Neural crest cell (in vitro differentiated cells): ENCODE measurements at regions not wholly inside any gene's neighbourhood (a gene's known extent, or its start where the extent isn't known, plus 50 kb on each side); places are given as distances from the start of the nearest gene placed in this dataset.
"Not testable (repeated sequence)": the region's sequence is repeated elsewhere in the genome, so short reads cannot be mapped to it uniquely, and the experiment has no call there.

Source experiments
- DNase-seq: peaks from one replicate; pipeline ENCODE4 v3.0.0; 2021; ENCODE audit warnings: low read depth, mixed read lengths, low spot score
- H3K27ac Mint-ChIP-seq: one replicate; pipeline ENCODE4 v1.8.0; 2021; ENCODE audit warnings: mild to moderate bottlenecking, mixed read lengths; ENCODE audit not compliant: unreplicated experiment
- H3K27me3 Mint-ChIP-seq: 2 replicates; pipeline ENCODE4 v1.8.0; 2021; ENCODE audit warnings: low read depth, mild to moderate bottlenecking, mixed read lengths
- H3K36me3 Mint-ChIP-seq: 2 replicates; pipeline ENCODE4 v1.8.0; 2021; ENCODE audit warnings: low read depth, mild to moderate bottlenecking, mixed read lengths
- H3K4me1 Mint-ChIP-seq: 2 replicates; pipeline ENCODE4 v1.8.0; 2021; ENCODE audit warnings: mixed read lengths
- H3K4me3 Mint-ChIP-seq: one replicate; pipeline ENCODE4 v1.8.0; 2021; ENCODE audit warnings: mild to moderate bottlenecking, mixed read lengths
- H3K9me3 Mint-ChIP-seq: 2 replicates; pipeline ENCODE4 v1.8.0; 2021; ENCODE audit warnings: mixed read lengths
- TF ChIP-seq, protein P1 (sequence below): fragments of 200-600 bp; sonication (generic); conservative IDR thresholded peaks from 2 replicates; pipeline ENCODE4 v1.5.0; 2021; ENCODE audit warnings: antibody characterized with exemption, mild to moderate bottlenecking

DNA sequence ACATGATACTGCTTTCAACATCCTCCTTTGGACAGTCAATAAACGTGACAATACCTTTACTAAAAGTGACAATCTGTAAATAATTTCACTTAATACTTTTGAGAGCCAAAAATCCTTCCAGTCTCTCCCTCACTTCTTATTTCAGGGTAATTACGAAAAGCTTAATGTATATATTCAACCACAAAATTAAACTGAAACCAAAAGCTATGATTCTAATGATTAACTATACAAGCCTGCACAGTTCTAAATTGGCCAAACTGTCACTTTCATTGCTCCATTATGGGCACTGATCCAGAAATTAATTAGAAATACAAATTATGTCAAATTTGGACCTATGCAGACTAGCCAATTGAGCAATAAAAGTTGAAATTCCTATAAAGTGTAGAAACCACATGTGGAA lies 696.5 kb upstream of the MIS18BP1 start:
- Mint-ChIP-seq H3K27me3 (no peaks in the 10 kb centered on the region), H3K27ac (no peak overlapping the region), H3K4me3 (no peak overlapping the region), H3K36me3 (no peaks in the 10 kb centered on the region), H3K9me3 (no peaks in the 10 kb centered on the region), H3K4me1 (no peaks in the 10 kb centered on the region)
- DNase-seq: no peak
- TF ChIP-seq, protein P1, sequence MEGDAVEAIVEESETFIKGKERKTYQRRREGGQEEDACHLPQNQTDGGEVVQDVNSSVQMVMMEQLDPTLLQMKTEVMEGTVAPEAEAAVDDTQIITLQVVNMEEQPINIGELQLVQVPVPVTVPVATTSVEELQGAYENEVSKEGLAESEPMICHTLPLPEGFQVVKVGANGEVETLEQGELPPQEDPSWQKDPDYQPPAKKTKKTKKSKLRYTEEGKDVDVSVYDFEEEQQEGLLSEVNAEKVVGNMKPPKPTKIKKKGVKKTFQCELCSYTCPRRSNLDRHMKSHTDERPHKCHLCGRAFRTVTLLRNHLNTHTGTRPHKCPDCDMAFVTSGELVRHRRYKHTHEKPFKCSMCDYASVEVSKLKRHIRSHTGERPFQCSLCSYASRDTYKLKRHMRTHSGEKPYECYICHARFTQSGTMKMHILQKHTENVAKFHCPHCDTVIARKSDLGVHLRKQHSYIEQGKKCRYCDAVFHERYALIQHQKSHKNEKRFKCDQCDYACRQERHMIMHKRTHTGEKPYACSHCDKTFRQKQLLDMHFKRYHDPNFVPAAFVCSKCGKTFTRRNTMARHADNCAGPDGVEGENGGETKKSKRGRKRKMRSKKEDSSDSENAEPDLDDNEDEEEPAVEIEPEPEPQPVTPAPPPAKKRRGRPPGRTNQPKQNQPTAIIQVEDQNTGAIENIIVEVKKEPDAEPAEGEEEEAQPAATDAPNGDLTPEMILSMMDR: no peak

DNA sequence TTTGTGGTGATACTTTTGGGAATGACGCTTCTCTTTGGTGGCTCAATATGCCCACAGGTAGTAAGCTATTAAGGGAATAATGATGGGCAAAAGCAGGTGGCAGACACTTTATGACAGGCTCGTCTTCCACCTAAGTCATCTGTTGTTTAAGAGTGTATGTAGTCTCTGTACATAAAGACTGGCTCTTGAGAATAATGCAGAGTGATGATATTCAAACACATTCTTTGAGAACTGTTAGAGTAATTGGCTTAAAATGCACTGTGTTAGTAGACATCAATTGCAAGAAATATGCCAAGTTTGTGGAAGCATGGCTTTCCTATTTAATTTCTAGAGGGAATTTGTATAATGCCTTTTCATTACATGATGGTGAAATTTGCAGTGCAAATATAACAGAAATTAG lies 694.8 kb upstream of the MIS18BP1 start:
- Mint-ChIP-seq H3K4me1 (no peaks in the 10 kb centered on the region), H3K9me3 (no peaks in the 10 kb centered on the region)

GRCh38 chr14:45946251-45946650 lies 693.2 kb upstream of the MIS18BP1 start:
- Mint-ChIP-seq H3K27ac (no peak overlapping the region), H3K4me1 (no peaks in the 10 kb centered on the region), H3K36me3 (no peaks in the 10 kb centered on the region), H3K9me3 (no peaks in the 10 kb centered on the region), H3K4me3 (no peak overlapping the region), H3K27me3 (no peaks in the 10 kb centered on the region)
- DNase-seq: no peak
- TF ChIP-seq, protein P1: no peak

More for the DNA sequence above, 694.8 kb upstream of the MIS18BP1 start:
- H3K27ac Mint-ChIP-seq: no peak overlapping the region
- no peaks in the 10 kb centered on the region for H3K36me3 Mint-ChIP-seq
- DNase-seq: no peak
- H3K4me3 Mint-ChIP-seq: no peak overlapping the region
- TF ChIP-seq, protein P1: no peak
- no peaks in the 10 kb centered on the region for H3K27me3 Mint-ChIP-seq

DNA sequence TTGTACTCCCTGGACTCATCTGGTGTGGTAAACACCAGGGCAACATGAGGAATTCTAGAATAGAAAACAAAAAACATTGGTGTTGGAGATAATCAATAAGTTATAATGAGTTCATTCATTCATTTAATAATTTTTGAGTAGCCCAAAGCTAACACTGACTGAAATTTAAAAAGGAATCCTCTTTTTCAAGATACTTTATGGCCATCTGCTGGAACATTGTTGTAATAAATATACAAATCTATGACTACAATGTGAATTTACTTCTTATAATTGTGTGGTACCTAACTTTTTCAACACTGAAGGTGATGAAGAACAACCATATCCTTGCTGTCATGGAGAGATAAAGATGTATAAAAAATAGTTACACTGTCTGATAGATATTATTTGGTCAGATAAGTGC lies 687.3 kb upstream of the MIS18BP1 start:
- H3K27me3 Mint-ChIP-seq: no peaks in the 10 kb centered on the region
- H3K4me3 Mint-ChIP-seq: no peak overlapping the region
- H3K27ac Mint-ChIP-seq: no peak overlapping the region
- DNase-seq: no peak
- H3K9me3 Mint-ChIP-seq: peaks cover 2% of the 10 kb centered on the region
- no peaks in the 10 kb centered on the region for H3K36me3 Mint-ChIP-seq
- TF ChIP-seq, protein P1: no peak
- no peaks in the 10 kb centered on the region for H3K4me1 Mint-ChIP-seq

GRCh38 chr14:45939572-45939971 lies 686.6 kb upstream of the MIS18BP1 start:
- Mint-ChIP-seq H3K4me3 (no peak overlapping the region), H3K4me1 (no peaks in the 10 kb centered on the region), H3K36me3 (no peaks in the 10 kb centered on the region), H3K9me3 (peaks cover 2% of the 10 kb centered on the region), H3K27me3 (no peaks in the 10 kb centered on the region), H3K27ac (no peak overlapping the region)
- DNase-seq: no peak
- TF ChIP-seq, protein P1: no peak

GRCh38 chr14:45919995-45920394 lies 667.0 kb upstream of the MIS18BP1 start:
- DNase-seq, H3K9me3 Mint-ChIP-seq, H3K4me3 Mint-ChIP-seq, H3K27ac Mint-ChIP-seq, H3K4me1 Mint-ChIP-seq, H3K27me3 Mint-ChIP-seq, H3K36me3 Mint-ChIP-seq: not testable (repeated sequence)
